HEK293 (cell line): ENCODE measurements at regions not wholly inside any gene's neighbourhood (a gene's known extent, or its start where the extent isn't known, plus 50 kb on each side); places are given as distances from the start of the nearest gene placed in this dataset.

Source experiments
- CTCF ChIA-PET: fragments of 350-600 bp; formaldehyde crosslinking; extraction: SDS; loops from one replicate; lab custom pipeline; 2021; ENCODE audit warnings: antibody characterized with exemption; lab: Yijun Ruan, JAX
- POLR2A ChIA-PET: fragments of 300-600 bp; formaldehyde crosslinking; extraction: SDS; loops from one replicate; lab custom pipeline; 2020; ENCODE audit warnings: antibody characterized with exemption, inconsistent platforms; lab: Yijun Ruan, JAX
- H3K27ac ChIP-seq: fragments of 200-500 bp; sonication (Bioruptor generic); 2 replicates; pipeline ENCODE4 v1.5.1; 2014; ENCODE audit warnings: low read depth, low read length, control low read depth, inconsistent platforms; ENCODE audit errors: extremely low read depth
- H3K36me3 ChIP-seq, 2 experiments: fragments of 200-500 bp in 1 of 2; sonication (Bioruptor generic) in 1 of 2; 1 replicate in 1 of 2; 2 replicates in 1 of 2; pipeline ENCODE4 v1.5.1; 2014 to 2017; ENCODE audit warnings: inconsistent platforms in 2 of 2, low read length in 2 of 2; ENCODE audit not compliant: control insufficient read depth in 2 of 2, insufficient read depth in 1 of 2
- H3K4me1 ChIP-seq: fragments of 200-500 bp; sonication (Bioruptor generic); 2 replicates; pipeline ENCODE4 v1.5.1; 2014; ENCODE audit warnings: mild to moderate bottlenecking, low read length, inconsistent platforms; ENCODE audit not compliant: control insufficient read depth, insufficient read depth
- H3K4me3 ChIP-seq: 2 replicates; pipeline ENCODE4 v1.5.1; 2011; ENCODE audit warnings: low read depth, mild to moderate bottlenecking, control low read depth, low read length, moderate library complexity
- H3K9me3 ChIP-seq: fragments of 200-500 bp; sonication (Bioruptor generic); 2 replicates; pipeline ENCODE4 v1.5.1; 2014; ENCODE audit warnings: low read depth, low read length, inconsistent platforms; ENCODE audit not compliant: control insufficient read depth, insufficient read depth
- KLF16 ChIP-seq: fragments of 450-650 bp; formaldehyde crosslinking; IDR thresholded peaks from 2 replicates; pipeline ENCODE4 v1.5.1; 2017; ENCODE audit warnings: missing biosample characterization, missing genetic modification characterization
- OVOL3 ChIP-seq: fragments of 450-650 bp; formaldehyde crosslinking; IDR thresholded peaks from 2 replicates; pipeline ENCODE4 v1.5.1; 2016; ENCODE audit warnings: missing biosample characterization, missing genetic modification characterization
- REPIN1 ChIP-seq: fragments of 450-650 bp; formaldehyde crosslinking; IDR thresholded peaks from 2 replicates; pipeline ENCODE4 v1.5.1; 2017; ENCODE audit warnings: missing biosample characterization, missing genetic modification characterization, low read depth
- SETDB1 ChIP-seq: IDR thresholded peaks from one replicate; pipeline ENCODE4 v1.6.1; 2017; ENCODE audit warnings: mild to moderate bottlenecking, low read length, moderate library complexity, mixed read lengths; ENCODE audit not compliant: insufficient read length
- ZBTB48 ChIP-seq: fragments of 450-650 bp; formaldehyde crosslinking; IDR thresholded peaks from 2 replicates; pipeline ENCODE4 v1.5.1; 2016; ENCODE audit warnings: missing biosample characterization, missing genetic modification characterization
- ZFHX2 ChIP-seq: fragments of 450-650 bp; formaldehyde crosslinking; conservative IDR thresholded peaks from 2 replicates; pipeline ENCODE4 v1.5.1; 2016; ENCODE audit warnings: missing biosample characterization, missing genetic modification characterization
- ZFP69B ChIP-seq: fragments of 450-650 bp; formaldehyde crosslinking; IDR thresholded peaks from 2 replicates; pipeline ENCODE4 v1.5.1; 2016; ENCODE audit warnings: missing biosample characterization, missing genetic modification characterization
- ZIC2 ChIP-seq: fragments of 450-650 bp; formaldehyde crosslinking; IDR thresholded peaks from 2 replicates; pipeline ENCODE4 v1.5.1; 2016; ENCODE audit warnings: missing biosample characterization, missing genetic modification characterization
- ZNF10 ChIP-seq: fragments of 450-650 bp; formaldehyde crosslinking; IDR thresholded peaks from 2 replicates; pipeline ENCODE4 v1.5.1; 2017; ENCODE audit warnings: missing biosample characterization, missing genetic modification characterization
- ZNF16 ChIP-seq: fragments of 450-650 bp; formaldehyde crosslinking; IDR thresholded peaks from 2 replicates; pipeline ENCODE4 v1.5.1; 2016; ENCODE audit warnings: low read depth, missing biosample characterization, missing genetic modification characterization
- ZNF184 ChIP-seq: fragments of 450-650 bp; IDR thresholded peaks from 2 replicates; pipeline ENCODE4 v1.5.1; 2018; ENCODE audit warnings: missing biosample characterization, mild to moderate bottlenecking, missing genetic modification characterization
- ZNF223 ChIP-seq: fragments of 450-650 bp; formaldehyde crosslinking; IDR thresholded peaks from 2 replicates; pipeline ENCODE4 v1.5.1; 2016; ENCODE audit warnings: missing biosample characterization, missing genetic modification characterization
- ZNF433 ChIP-seq: fragments of 450-650 bp; formaldehyde crosslinking; IDR thresholded peaks from 2 replicates; pipeline ENCODE4 v1.5.1; 2016; ENCODE audit warnings: missing biosample characterization, missing genetic modification characterization, low read depth
- ZNF530 ChIP-seq: fragments of 450-650 bp; formaldehyde crosslinking; IDR thresholded peaks from 2 replicates; pipeline ENCODE4 v1.5.1; 2016; ENCODE audit warnings: low read depth, missing biosample characterization, missing genetic modification characterization
- ZNF623 ChIP-seq: fragments of 450-650 bp; formaldehyde crosslinking; IDR thresholded peaks from 2 replicates; pipeline ENCODE4 v1.5.1; 2016; ENCODE audit warnings: missing biosample characterization, missing genetic modification characterization
- ZNF658 ChIP-seq: fragments of 450-650 bp; formaldehyde crosslinking; IDR thresholded peaks from 2 replicates; pipeline ENCODE4; 2016; ENCODE audit warnings: missing biosample characterization, missing genetic modification characterization
- ZNF768 ChIP-seq: fragments of 450-650 bp; formaldehyde crosslinking; IDR thresholded peaks from 2 replicates; pipeline ENCODE4 v1.5.1; 2018; ENCODE audit warnings: missing biosample characterization, mild to moderate bottlenecking, missing genetic modification characterization
- ZNF776 ChIP-seq: fragments of 450-650 bp; formaldehyde crosslinking; IDR thresholded peaks from 2 replicates; pipeline ENCODE4 v1.5.0; 2017; ENCODE audit warnings: missing biosample characterization, missing genetic modification characterization, borderline replicate concordance
- TF ChIP-seq, protein P1 (sequence below): fragments of 450-650 bp; formaldehyde crosslinking; IDR thresholded peaks from 2 replicates; pipeline ENCODE4 v1.5.1; 2016; ENCODE audit warnings: missing biosample characterization, missing genetic modification characterization
- TF ChIP-seq, protein P2 (sequence below): fragments of 450-650 bp; formaldehyde crosslinking; IDR thresholded peaks from 2 replicates; pipeline ENCODE4 v1.5.1; 2016; ENCODE audit warnings: missing biosample characterization, missing genetic modification characterization
- TF ChIP-seq, protein P3 (sequence below): fragments of 450-650 bp; formaldehyde crosslinking; IDR thresholded peaks from 2 replicates; pipeline ENCODE4 v1.5.1; 2017; ENCODE audit warnings: missing biosample characterization, mild to moderate bottlenecking, missing genetic modification characterization, moderate library complexity
- TF ChIP-seq, protein P4 (sequence below): fragments of 450-650 bp; formaldehyde crosslinking; conservative IDR thresholded peaks from 2 replicates; pipeline ENCODE4 v1.5.1; 2016; ENCODE audit warnings: low read depth, missing biosample characterization, missing genetic modification characterization

DNA sequence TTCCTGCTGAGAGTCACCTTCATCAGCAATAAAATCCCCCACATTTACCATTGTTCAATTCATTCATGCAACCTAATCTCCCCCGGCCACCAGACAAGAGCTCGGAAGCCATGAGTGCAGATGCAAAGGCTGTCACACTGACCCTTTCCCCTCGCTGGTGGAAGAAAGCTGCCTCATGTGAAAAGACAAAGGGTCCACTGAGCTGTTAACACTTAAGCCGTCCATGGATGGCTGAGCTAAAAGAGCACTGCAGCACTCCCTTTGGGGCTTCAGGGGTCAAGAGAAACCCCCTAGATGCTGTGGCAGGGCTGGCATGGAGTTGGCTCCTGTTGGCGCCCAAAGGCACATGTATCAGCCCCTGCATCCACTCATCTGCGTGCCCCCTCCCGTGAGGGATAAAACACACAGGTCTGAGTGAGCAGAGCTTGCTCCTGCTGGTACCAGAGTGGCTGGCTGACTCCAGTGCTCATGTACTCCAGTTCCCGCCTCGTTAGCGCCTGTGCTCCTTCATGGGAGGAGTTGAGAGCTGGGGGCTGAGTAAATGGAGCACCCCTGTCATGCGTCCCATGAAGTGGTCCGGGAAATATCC, 216.5 kb downstream of the PDHA2 start:
- Histone ChIP-seq H3K9me3 (no peaks in the 10 kb centered on the region), H3K27ac (no peak overlapping the region), H3K4me1 (no peaks in the 10 kb centered on the region), H3K36me3 (no peaks in the 10 kb centered on the region), H3K4me3 (no peak overlapping the region)
- ChIA-PET POLR2A (no interaction called here), CTCF (no interaction called here)
- TF ChIP-seq, protein P1, sequence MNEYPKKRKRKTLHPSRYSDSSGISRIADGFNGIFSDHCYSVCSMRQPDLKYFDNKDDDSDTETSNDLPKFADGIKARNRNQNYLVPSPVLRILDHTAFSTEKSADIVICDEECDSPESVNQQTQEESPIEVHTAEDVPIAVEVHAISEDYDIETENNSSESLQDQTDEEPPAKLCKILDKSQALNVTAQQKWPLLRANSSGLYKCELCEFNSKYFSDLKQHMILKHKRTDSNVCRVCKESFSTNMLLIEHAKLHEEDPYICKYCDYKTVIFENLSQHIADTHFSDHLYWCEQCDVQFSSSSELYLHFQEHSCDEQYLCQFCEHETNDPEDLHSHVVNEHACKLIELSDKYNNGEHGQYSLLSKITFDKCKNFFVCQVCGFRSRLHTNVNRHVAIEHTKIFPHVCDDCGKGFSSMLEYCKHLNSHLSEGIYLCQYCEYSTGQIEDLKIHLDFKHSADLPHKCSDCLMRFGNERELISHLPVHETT (tag by site-specific recombination), result no peak

DNA sequence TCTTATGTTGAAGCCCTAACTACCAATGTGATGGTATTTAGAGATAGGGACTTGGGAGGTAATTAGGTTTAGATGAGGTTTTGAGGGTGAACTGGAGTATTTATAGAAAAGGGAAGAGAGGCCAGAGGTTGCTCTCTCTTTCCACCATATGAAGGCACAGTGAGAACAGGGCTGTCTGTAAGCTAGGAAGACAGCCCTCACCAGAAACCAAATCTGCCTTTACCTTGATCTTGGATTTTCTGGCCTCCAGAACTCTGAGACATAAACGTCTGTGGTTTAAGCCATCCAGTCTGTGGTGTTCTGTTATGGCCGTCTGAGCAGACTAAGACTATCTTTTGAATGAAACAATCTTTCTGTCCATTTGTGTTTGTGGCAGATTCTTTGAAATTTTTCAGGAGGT, 223.7 kb downstream of the PDHA2 start:
- POLR2A ChIA-PET, result no interaction called here
- no peak for TF ChIP-seq KLF16 (tag by site-specific recombination)
- TF ChIP-seq, protein P2, sequence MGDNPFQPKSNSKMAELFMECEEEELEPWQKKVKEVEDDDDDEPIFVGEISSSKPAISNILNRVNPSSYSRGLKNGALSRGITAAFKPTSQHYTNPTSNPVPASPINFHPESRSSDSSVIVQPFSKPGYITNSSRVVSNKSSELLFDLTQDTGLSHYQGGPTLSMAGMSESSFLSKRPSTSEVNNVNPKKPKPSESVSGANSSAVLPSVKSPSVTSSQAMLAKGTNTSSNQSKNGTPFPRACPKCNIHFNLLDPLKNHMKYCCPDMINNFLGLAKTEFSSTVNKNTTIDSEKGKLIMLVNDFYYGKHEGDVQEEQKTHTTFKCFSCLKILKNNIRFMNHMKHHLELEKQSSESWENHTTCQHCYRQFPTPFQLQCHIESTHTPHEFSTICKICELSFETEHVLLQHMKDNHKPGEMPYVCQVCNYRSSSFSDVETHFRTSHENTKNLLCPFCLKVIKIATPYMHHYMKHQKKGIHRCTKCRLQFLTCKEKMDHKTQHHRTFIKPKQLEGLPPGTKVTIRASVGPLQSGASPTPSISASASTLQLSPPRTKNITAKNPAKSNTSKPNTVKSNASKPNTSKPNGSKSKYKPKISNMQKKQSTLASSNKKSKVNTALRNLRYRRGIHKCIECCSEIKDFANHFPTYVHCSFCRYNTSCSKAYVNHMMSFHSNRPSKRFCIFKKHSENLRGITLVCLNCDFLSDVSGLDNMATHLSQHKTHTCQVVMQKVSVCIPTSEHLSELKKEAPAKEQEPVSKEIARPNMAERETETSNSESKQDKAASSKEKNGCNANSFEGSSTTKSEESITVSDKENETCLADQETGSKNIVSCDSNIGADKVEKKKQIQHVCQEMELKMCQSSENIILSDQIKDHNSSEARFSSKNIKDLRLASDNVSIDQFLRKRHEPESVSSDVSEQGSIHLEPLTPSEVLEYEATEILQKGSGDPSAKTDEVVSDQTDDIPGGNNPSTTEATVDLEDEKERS (tag by site-specific recombination), result no peak
- no peak for TF ChIP-seq ZNF223 (tag by site-specific recombination)
- TF ChIP-seq REPIN1 (tag by site-specific recombination), result no peak
- no peak for TF ChIP-seq ZNF433
- TF ChIP-seq ZNF530 (tag by site-specific recombination), result no peak
- no peak for TF ChIP-seq ZNF184
- no peak for TF ChIP-seq ZBTB48
- TF ChIP-seq ZIC2, result no peak
- TF ChIP-seq ZNF16, result no peak
- no peak for TF ChIP-seq OVOL3 (tag by site-specific recombination)
- no peak for TF ChIP-seq ZFP69B (tag by site-specific recombination)
- CTCF ChIA-PET, result no interaction called here
- no peaks in the 10 kb centered on the region for H3K9me3 ChIP-seq
- H3K4me1 ChIP-seq, result no peaks in the 10 kb centered on the region
- no peak overlapping the region for H3K27ac ChIP-seq
- H3K36me3 ChIP-seq, result no peaks in the 10 kb centered on the region
- no peak overlapping the region for H3K4me3 ChIP-seq

DNA sequence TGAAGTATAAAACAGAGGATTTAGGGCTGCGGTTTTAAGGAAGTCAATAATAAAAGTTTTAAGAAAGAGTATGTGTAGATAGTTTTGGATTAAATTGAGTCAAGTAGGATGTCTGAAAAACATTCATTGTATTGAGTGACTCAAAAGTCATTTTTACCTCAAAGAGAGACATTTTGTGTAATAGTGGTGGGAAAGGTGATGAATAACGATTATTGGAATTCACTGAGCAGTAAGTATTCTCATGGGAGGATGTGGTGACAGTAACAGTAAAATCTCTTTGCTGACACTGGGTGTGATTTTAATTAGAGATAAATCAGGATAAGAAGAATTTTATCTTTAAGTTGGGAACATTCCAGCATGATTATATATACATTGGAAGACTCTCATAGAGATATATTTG, 233.6 kb downstream of the PDHA2 start:
- Histone ChIP-seq H3K27ac (no peak overlapping the region), H3K9me3 (no peaks in the 10 kb centered on the region), H3K4me3 (no peak overlapping the region), H3K36me3 (no peaks in the 10 kb centered on the region), H3K4me1 (no peaks in the 10 kb centered on the region)
- ChIA-PET POLR2A (no interaction called here), CTCF (no interaction called here)
- no peak for TF ChIP-seq SETDB1
- no peak for TF ChIP-seq ZNF623
- no peak for TF ChIP-seq ZNF10
- TF ChIP-seq ZNF768 (tag by site-specific recombination), result no peak
- TF ChIP-seq ZNF658 (tag by site-specific recombination), result no peak
- TF ChIP-seq ZFHX2 (tag by site-specific recombination), result no peak
- TF ChIP-seq, protein P3, sequence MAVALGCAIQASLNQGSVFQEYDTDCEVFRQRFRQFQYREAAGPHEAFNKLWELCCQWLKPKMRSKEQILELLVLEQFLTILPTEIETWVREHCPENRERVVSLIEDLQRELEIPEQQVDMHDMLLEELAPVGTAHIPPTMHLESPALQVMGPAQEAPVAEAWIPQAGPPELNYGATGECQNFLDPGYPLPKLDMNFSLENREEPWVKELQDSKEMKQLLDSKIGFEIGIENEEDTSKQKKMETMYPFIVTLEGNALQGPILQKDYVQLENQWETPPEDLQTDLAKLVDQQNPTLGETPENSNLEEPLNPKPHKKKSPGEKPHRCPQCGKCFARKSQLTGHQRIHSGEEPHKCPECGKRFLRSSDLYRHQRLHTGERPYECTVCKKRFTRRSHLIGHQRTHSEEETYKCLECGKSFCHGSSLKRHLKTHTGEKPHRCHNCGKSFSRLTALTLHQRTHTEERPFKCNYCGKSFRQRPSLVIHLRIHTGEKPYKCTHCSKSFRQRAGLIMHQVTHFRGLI (tag by site-specific recombination), result no peak
- TF ChIP-seq, protein P4, sequence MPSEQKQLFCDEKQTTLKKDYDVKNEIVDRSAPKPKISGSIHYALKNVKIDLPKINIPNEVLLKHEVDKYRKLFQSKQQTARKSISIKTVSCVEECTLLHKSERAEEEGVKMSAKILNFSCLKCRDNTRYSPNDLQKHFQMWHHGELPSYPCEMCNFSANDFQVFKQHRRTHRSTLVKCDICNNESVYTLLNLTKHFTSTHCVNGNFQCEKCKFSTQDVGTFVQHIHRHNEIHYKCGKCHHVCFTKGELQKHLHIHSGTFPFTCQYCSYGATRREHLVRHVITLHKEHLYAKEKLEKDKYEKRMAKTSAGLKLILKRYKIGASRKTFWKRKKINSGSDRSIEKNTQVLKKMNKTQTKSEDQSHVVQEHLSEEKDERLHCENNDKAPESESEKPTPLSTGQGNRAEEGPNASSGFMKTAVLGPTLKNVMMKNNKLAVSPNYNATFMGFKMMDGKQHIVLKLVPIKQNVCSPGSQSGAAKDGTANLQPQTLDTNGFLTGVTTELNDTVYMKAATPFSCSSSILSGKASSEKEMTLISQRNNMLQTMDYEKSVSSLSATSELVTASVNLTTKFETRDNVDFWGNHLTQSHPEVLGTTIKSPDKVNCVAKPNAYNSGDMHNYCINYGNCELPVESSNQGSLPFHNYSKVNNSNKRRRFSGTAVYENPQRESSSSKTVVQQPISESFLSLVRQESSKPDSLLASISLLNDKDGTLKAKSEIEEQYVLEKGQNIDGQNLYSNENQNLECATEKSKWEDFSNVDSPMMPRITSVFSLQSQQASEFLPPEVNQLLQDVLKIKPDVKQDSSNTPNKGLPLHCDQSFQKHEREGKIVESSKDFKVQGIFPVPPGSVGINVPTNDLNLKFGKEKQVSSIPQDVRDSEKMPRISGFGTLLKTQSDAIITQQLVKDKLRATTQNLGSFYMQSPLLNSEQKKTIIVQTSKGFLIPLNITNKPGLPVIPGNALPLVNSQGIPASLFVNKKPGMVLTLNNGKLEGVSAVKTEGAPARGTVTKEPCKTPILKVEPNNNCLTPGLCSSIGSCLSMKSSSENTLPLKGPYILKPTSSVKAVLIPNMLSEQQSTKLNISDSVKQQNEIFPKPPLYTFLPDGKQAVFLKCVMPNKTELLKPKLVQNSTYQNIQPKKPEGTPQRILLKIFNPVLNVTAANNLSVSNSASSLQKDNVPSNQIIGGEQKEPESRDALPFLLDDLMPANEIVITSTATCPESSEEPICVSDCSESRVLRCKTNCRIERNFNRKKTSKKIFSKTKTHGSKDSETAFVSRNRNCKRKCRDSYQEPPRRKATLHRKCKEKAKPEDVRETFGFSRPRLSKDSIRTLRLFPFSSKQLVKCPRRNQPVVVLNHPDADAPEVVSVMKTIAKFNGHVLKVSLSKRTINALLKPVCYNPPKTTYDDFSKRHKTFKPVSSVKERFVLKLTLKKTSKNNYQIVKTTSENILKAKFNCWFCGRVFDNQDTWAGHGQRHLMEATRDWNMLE, result no peak
- TF ChIP-seq ZNF776 (tag by site-specific recombination), result no peak
